ENCODE measurements at regions not wholly inside any gene's neighbourhood (a gene's known extent, or its start where the extent isn't known, plus 50 kb on each side); places are given as distances from the start of the nearest gene placed in this dataset.

DNA sequence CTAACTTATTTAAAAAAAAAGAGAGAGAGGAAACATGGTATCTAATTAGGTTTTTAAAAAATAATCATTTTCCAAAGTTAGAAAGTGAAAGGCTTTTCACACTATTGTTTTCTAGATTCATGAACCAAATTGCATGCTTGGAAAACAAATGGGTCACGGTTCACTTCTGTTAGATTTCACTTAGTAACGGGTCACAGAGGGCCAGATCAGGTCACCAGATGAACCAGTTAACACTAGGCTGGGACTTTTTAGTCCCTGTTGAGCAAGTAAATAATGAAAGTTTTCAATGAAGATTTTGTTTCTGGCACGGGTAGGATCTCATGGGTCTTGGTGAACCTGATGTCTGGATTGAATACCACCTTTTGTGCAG, 207.2 kb upstream of the RFX3 start:
- Histone ChIP-seq H3K4me3 (ENCODE audit: low read depth, low read length) (no peak overlapping the region), H3K4me1 (peaks cover 2% of the 10 kb centered on the region), H3K27ac (no peak overlapping the region)

DNA sequence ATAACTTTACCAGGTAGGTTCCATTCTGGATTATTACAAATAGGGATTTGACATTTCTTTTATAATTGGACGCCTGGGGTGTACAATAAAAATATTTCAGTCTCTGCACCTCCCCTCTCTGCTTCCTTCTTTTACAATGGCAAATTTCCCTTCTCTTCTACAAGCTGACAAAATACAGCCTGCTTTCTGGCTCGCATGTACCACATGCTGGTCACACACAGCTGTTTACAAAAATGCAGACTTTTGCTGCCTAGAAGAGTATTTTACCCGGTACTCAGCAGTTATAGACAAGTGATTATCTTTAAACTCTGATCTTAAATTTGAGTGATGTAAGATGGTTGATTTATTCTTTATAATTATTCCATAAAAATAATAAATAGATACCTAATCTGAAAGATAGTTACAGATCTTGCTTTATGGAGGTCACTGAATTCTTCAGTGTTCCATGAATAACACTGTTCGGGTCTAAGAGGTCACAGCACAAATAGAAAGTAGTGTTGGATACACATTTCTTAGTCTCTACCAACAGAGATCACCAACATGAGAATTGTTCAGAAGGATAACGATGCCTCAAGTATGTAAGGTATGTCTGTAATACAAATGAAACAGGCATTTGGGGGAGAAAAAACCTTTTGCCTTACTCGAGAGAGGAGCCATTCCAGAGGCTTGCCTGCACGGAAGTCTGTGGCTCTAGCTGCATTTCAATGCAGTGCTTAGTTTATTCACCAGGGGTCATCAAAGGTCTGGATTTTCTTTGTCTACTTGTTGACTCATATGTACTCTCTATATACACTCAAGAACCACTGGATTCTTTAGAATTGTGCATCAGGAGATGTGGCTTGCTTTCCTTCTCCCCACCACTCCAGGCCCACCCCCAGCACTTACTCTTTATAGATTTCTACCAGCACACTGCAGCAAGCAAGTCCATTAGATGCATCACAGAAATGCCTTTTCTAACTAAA, 206.6 kb upstream of the RFX3 start:
- H3K4me3 ChIP-seq (ENCODE audit: low read depth, low read length): peak overlapping the region; percentile 35
- H3K4me1 ChIP-seq: peaks cover 2% of the 10 kb centered on the region
- H3K79me2 ChIP-seq: no peaks in the 10 kb centered on the region
- no peaks in the 10 kb centered on the region for H3K27me3 ChIP-seq (ENCODE audit: control insufficient read depth, insufficient read depth, low read length)
- peak overlapping the region; percentile 59 for H2AFZ ChIP-seq
- peak overlapping the region; percentile 72 for H3K4me2 ChIP-seq (ENCODE audit: low read length)
- no peak overlapping the region for H3K27ac ChIP-seq
- no peaks in the 10 kb centered on the region for H3K36me3 ChIP-seq (ENCODE audit: control insufficient read depth, insufficient read depth, low read length)
- no peak overlapping the region for H3K9ac ChIP-seq
- no peaks in the 10 kb centered on the region for H3K9me3 ChIP-seq (ENCODE audit: control insufficient read depth, low read length)
- TF ChIP-seq, protein P1, sequence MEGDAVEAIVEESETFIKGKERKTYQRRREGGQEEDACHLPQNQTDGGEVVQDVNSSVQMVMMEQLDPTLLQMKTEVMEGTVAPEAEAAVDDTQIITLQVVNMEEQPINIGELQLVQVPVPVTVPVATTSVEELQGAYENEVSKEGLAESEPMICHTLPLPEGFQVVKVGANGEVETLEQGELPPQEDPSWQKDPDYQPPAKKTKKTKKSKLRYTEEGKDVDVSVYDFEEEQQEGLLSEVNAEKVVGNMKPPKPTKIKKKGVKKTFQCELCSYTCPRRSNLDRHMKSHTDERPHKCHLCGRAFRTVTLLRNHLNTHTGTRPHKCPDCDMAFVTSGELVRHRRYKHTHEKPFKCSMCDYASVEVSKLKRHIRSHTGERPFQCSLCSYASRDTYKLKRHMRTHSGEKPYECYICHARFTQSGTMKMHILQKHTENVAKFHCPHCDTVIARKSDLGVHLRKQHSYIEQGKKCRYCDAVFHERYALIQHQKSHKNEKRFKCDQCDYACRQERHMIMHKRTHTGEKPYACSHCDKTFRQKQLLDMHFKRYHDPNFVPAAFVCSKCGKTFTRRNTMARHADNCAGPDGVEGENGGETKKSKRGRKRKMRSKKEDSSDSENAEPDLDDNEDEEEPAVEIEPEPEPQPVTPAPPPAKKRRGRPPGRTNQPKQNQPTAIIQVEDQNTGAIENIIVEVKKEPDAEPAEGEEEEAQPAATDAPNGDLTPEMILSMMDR (IDR thresholded peaks at IDR 0.05): peak; percentile 38

More for the DNA sequence above, 207.2 kb upstream of the RFX3 start:
- H3K9me3 ChIP-seq (ENCODE audit: control insufficient read depth, low read length): no peaks in the 10 kb centered on the region
- TF ChIP-seq, protein P1 (IDR thresholded peaks at IDR 0.05): no peak
- H3K36me3 ChIP-seq (ENCODE audit: control insufficient read depth, insufficient read depth, low read length): no peaks in the 10 kb centered on the region
- H3K9ac ChIP-seq: no peak overlapping the region
- H3K79me2 ChIP-seq: no peaks in the 10 kb centered on the region
- no peak overlapping the region for H2AFZ ChIP-seq
- H3K4me2 ChIP-seq (ENCODE audit: low read length): no peak overlapping the region
- H3K27me3 ChIP-seq (ENCODE audit: control insufficient read depth, insufficient read depth, low read length): no peaks in the 10 kb centered on the region

DNA sequence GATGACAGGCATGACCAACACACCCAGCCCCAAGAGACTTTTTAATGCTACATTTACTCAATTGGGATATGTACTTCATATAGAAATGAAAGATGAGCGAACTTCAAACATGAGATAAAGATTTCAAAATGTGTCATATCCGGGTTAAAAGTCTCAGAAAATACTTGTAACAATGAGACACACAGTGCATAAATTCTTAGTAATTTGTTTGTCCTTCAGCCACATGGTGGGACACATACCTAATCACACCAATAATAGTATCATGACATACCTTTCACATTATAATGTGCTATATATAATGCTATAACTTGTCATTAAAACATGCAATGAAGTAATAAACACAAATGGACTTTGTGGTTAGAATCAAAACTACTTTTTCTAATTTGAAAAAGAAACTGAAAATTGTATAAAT, 204.7 kb upstream of the RFX3 start:
- no peaks in the 10 kb centered on the region for H3K27me3 ChIP-seq (ENCODE audit: control insufficient read depth, insufficient read depth, low read length)
- H3K9ac ChIP-seq: no peak overlapping the region
- no peak overlapping the region for H3K27ac ChIP-seq
- H3K36me3 ChIP-seq (ENCODE audit: control insufficient read depth, insufficient read depth, low read length): no peaks in the 10 kb centered on the region
- no peak overlapping the region for H2AFZ ChIP-seq
- TF ChIP-seq, protein P1 (IDR thresholded peaks at IDR 0.05): no peak
- H3K4me1 ChIP-seq: peaks cover 2% of the 10 kb centered on the region
- no peak overlapping the region for H3K4me3 ChIP-seq (ENCODE audit: low read depth, low read length)
- no peaks in the 10 kb centered on the region for H3K9me3 ChIP-seq (ENCODE audit: control insufficient read depth, low read length)
- H3K79me2 ChIP-seq: no peaks in the 10 kb centered on the region
- no peak overlapping the region for H3K4me2 ChIP-seq (ENCODE audit: low read length)

DNA sequence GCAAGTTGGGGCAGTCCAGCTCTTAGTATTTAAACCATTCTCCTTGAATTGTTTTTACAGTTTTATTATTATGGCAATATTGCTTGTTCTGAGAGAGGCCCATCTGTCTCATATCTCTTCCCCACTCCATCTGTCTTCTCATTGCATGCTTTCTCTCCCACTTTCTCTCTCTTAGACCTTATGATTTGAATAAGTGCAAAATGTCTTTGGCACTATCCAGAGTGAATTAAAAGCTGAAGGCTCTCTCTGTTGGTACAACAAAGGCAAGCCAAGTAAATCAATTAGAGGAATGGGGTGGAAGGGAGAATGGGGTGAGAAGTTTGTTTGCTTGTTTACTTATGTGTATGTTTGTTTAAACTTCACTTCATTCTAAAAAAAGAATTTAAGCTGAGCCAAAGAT, 195.3 kb upstream of the RFX3 start:
- Histone ChIP-seq H3K4me3 (ENCODE audit: low read depth, low read length) (no peak overlapping the region), H3K4me2 (ENCODE audit: low read length) (no peak overlapping the region), H3K9ac (no peak overlapping the region), H2AFZ (no peak overlapping the region), H3K27me3 (ENCODE audit: control insufficient read depth, insufficient read depth, low read length) (no peaks in the 10 kb centered on the region), H3K36me3 (ENCODE audit: control insufficient read depth, insufficient read depth, low read length) (no peaks in the 10 kb centered on the region), H3K27ac (no peak overlapping the region), H3K4me1 (no peaks in the 10 kb centered on the region), H3K79me2 (no peaks in the 10 kb centered on the region), H3K9me3 (ENCODE audit: control insufficient read depth, low read length) (no peaks in the 10 kb centered on the region)
- TF ChIP-seq, protein P1 (IDR thresholded peaks at IDR 0.05): no peak

All from parathyroid adenoma (tissue), 2 donors.